GM12878 (cell line): ENCODE measurements at regions not wholly inside any gene's neighbourhood (a gene's known extent, or its start where the extent isn't known, plus 50 kb on each side); places are given as distances from the start of the nearest gene placed in this dataset.

Experiments
- ATAC-seq: fragments of 200-7000 bp; cut with Tn5 transposase; 3 replicates; pipeline ENCODE4 v1.9.1; 2020; ENCODE audit warnings: mild to moderate bottlenecking, moderate library complexity
- BruUV-seq: library from RNA; stranded (reverse); fragments of 400-500 nt; replicated peaks from 2 replicates; lab custom pipeline; 2021; lab: Mats Ljungman, UMichigan
- CTCF ChIA-PET: fragments of 300-600 bp; sonication (Branson Sonifier 250); formaldehyde crosslinking; extraction: SDS; loops from one replicate; lab custom pipeline; 2021; ENCODE audit warnings: inconsistent platforms; lab: Yijun Ruan, JAX
- POLR2A ChIA-PET: fragments of 350-600 bp; formaldehyde crosslinking; extraction: SDS; loops from one replicate; lab custom pipeline; 2021; ENCODE audit warnings: inconsistent platforms; lab: Charles Lee
- RAD21 ChIA-PET: fragments of 300-600 bp; sonication (Branson Sonifier 250); formaldehyde crosslinking; loops from one replicate; lab custom pipeline; 2023; ENCODE audit warnings: antibody characterized with exemption; ENCODE audit not compliant: unreplicated experiment; lab: Charles Lee
- SMC1A ChIA-PET: fragments of 300-600 bp; sonication (Branson Sonifier 250); formaldehyde crosslinking; loops from one replicate; lab custom pipeline; 2023; ENCODE audit not compliant: unreplicated experiment, uncharacterized antibody; lab: Charles Lee
- DNase-seq: peaks from one replicate; pipeline ENCODE4 v3.0.0-alpha.2; 2011; ENCODE audit warnings: low read depth, low spot score
- FAIRE-seq: peaks from 3 replicates; lab custom pipeline; 2011; peaks lifted over from hg19 to GRCh38; lab: Jason Lieb, UNC
- H2AFZ ChIP-seq: 2 replicates; pipeline ENCODE4 v1.6.0; 2011; ENCODE audit warnings: low read depth, low read length, control low read depth; ENCODE audit not compliant: control insufficient read depth
- H3K27ac ChIP-seq: 2 replicates; pipeline ENCODE4 v1.5.1; 2011; ENCODE audit warnings: control low read depth; ENCODE audit not compliant: control insufficient read depth, insufficient read depth
- H3K27me3 ChIP-seq, 2 experiments: replicated peaks in 1 of 2; 2 replicates each; pipeline versions ENCODE4 v1.6.0 to v1.6.1; 2011; ENCODE audit warnings: low read length in 1 of 2; ENCODE audit not compliant: control insufficient read depth in 2 of 2, insufficient read depth in 2 of 2
- H3K36me3 ChIP-seq, 2 experiments: 2 replicates each; pipeline ENCODE4 v1.5.1; 2011; ENCODE audit warnings: low read length in 1 of 2; ENCODE audit not compliant: control insufficient read depth in 2 of 2, insufficient read depth in 2 of 2
- H3K4me1 ChIP-seq: 2 replicates; pipeline ENCODE4 v1.6.1; 2011; ENCODE audit warnings: mild to moderate bottlenecking, low read length, moderate library complexity, mixed read lengths; ENCODE audit not compliant: control insufficient read depth, insufficient read depth
- H3K4me2 ChIP-seq: 2 replicates; pipeline ENCODE4 v1.6.0; 2011; ENCODE audit warnings: control low read depth; ENCODE audit not compliant: control insufficient read depth, insufficient read depth
- H3K4me3 ChIP-seq: fragments of 200-600 bp; sonication (generic); 2 replicates; pipeline ENCODE4 v1.5.1; 2016
- H3K79me2 ChIP-seq: 2 replicates; pipeline ENCODE4 v1.6.0; 2011; ENCODE audit warnings: low read length; ENCODE audit not compliant: control insufficient read depth, insufficient read depth
- H3K9ac ChIP-seq: 2 replicates; pipeline ENCODE4 v1.8.0; 2011; ENCODE audit warnings: low read length, control low read depth, mixed read lengths; ENCODE audit not compliant: control insufficient read depth, insufficient read depth
- H3K9me3 ChIP-seq: replicated peaks from 3 replicates; pipeline ENCODE4 v1.5.1; 2011; ENCODE audit warnings: mild to moderate bottlenecking, low read length; ENCODE audit not compliant: control insufficient read depth, insufficient read depth
- H4K20me1 ChIP-seq: 2 replicates; pipeline ENCODE4 v1.6.0; 2011; ENCODE audit not compliant: control insufficient read depth, insufficient read depth
- MYC ChIP-seq: IDR thresholded peaks from 2 replicates; pipeline ENCODE4 v1.6.1; 2011; ENCODE audit warnings: mild to moderate bottlenecking, low read length, moderate library complexity, inconsistent platforms; ENCODE audit not compliant: insufficient read depth, insufficient replicate concordance, insufficient read length, severe bottlenecking
- POU2F2 ChIP-seq: IDR thresholded peaks from 3 replicates; pipeline ENCODE4 v1.6.1; 2011; ENCODE audit warnings: low read depth, mild to moderate bottlenecking, low read length, borderline replicate concordance
- RELB ChIP-seq: fragments of 450-650 bp; IDR thresholded peaks from 2 replicates; pipeline ENCODE4 v1.6.1; 2017; ENCODE audit warnings: low read depth, mild to moderate bottlenecking, moderate library complexity
- WGBS: methylation state at CpG from one replicate; pipeline ENCODE4 v1.1.6; 2016; ENCODE audit warnings: low lambda C conversion rate; ENCODE audit not compliant: insufficient replicate concordance, insufficient coverage; ENCODE audit errors: missing lambda C conversion rate; 5-methylcytosine and 5-hydroxymethylcytosine counted together
- in situ Hi-C: fragments of 300-500 bp; cut with MboI; formaldehyde crosslinking; loops from 9 replicates; pipeline ENCODE4 v1.14.3; 2018; ENCODE audit warnings: mixed read lengths
- intact Hi-C: fragments of 100-400 bp; cut with micrococcal nuclease; formaldehyde crosslinking; loops from one replicate; pipeline ENCODE4 v1.14.2; 2022; ENCODE audit not compliant: unreplicated experiment
- TF ChIP-seq, protein P1 (sequence below): fragments of 450-650 bp; IDR thresholded peaks from 2 replicates; pipeline ENCODE4 v1.6.1; 2017; ENCODE audit warnings: antibody characterized with exemption, mild to moderate bottlenecking, moderate library complexity

GRCh38 chr5:154683101-154683880 is 71.9 kb upstream of the LARP1 start:
- 15% methylated on average over 16 of the region's 16 CpGs for WGBS
- TF ChIP-seq, protein P1, sequence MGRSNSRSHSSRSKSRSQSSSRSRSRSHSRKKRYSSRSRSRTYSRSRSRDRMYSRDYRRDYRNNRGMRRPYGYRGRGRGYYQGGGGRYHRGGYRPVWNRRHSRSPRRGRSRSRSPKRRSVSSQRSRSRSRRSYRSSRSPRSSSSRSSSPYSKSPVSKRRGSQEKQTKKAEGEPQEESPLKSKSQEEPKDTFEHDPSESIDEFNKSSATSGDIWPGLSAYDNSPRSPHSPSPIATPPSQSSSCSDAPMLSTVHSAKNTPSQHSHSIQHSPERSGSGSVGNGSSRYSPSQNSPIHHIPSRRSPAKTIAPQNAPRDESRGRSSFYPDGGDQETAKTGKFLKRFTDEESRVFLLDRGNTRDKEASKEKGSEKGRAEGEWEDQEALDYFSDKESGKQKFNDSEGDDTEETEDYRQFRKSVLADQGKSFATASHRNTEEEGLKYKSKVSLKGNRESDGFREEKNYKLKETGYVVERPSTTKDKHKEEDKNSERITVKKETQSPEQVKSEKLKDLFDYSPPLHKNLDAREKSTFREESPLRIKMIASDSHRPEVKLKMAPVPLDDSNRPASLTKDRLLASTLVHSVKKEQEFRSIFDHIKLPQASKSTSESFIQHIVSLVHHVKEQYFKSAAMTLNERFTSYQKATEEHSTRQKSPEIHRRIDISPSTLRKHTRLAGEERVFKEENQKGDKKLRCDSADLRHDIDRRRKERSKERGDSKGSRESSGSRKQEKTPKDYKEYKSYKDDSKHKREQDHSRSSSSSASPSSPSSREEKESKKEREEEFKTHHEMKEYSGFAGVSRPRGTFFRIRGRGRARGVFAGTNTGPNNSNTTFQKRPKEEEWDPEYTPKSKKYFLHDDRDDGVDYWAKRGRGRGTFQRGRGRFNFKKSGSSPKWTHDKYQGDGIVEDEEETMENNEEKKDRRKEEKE = no peak
- TF ChIP-seq POU2F2 = 0 out of 3 replicates have a peak, but pooled peaks have one; percentile 52
- no peak for TF ChIP-seq MYC
- no peak for TF ChIP-seq RELB
- peak overlapping the region; percentile 79 for H2AFZ ChIP-seq
- H3K36me3 ChIP-seq = no peaks in the 10 kb centered on the region
- H3K79me2 ChIP-seq = no peaks in the 10 kb centered on the region; the same call in 1 of the 2 replicates
- peak; percentile 72 for ATAC-seq
- no peaks in the 10 kb centered on the region for H3K27me3 ChIP-seq
- CTCF ChIA-PET = no interaction called here
- peak overlapping the region; percentile 74 for H3K4me3 ChIP-seq
- POLR2A ChIA-PET = interaction anchor here (0.6 kb wide), 1 partner anchor 192 kb away, joined by 3 read pairs; no protein-coding TSS in a partner anchor
- TSS peak; percentile 62 for BruUV-seq
- FAIRE-seq = peak; percentile 23
- H3K4me2 ChIP-seq = peak overlapping the region; percentile 72
- H3K4me1 ChIP-seq = peaks cover 9% of the 10 kb centered on the region
- SMC1A ChIA-PET = no interaction called here
- H3K27ac ChIP-seq = 0 out of 2 replicates have a peak overlapping the region, but pooled peaks have one; percentile 11
- H3K9me3 ChIP-seq = peaks cover 4% of the 10 kb centered on the region; the same call in 2 of the 3 replicates
- RAD21 ChIA-PET = no interaction called here
- DNase-seq = no peak
- peak overlapping the region; percentile 24; the same call in 1 of the 2 replicates for H3K9ac ChIP-seq
- intact Hi-C loops = no loop called here
- in situ Hi-C loops = no loop called here
- H4K20me1 ChIP-seq = no peaks in the 10 kb centered on the region
